ENCODE measurements at regions not wholly inside any gene's neighbourhood (a gene's known extent, or its start where the extent isn't known, plus 50 kb on each side); places are given as distances from the start of the nearest gene placed in this dataset.

- no peak for DNase-seq
- H3K4me1 ChIP-seq = no peaks in the 10 kb centered on the region
- H3K27ac ChIP-seq = no peak overlapping the region
- H3K9me3 ChIP-seq = no peaks in the 10 kb centered on the region
- intact Hi-C loops (cut with DNase I) = no loop called here
- H3K36me3 ChIP-seq = no peaks in the 10 kb centered on the region
- no peaks in the 10 kb centered on the region for H3K27me3 ChIP-seq
- H3K4me3 ChIP-seq = no peak overlapping the region
- TF ChIP-seq POLR2A (IDR thresholded peaks at IDR 0.05) (no peak), EP300 (IDR thresholded peaks at IDR 0.05) (no peak), CTCF (IDR thresholded peaks at IDR 0.05) (no peak), POLR2AphosphoS5 (IDR thresholded peaks at IDR 0.05) (no peak)
Observed at GRCh38 chr13:106138620-106139019, 396.8 kb downstream of the EFNB2 start.

GRCh38 chr13:106133025-106133424 is 402.4 kb downstream of the EFNB2 start:
- no peaks in the 10 kb centered on the region for H3K36me3 ChIP-seq
- WGBS, 2 donors = 45 to 58% methylated on average over 2 of the region's 2 CpGs
- no peak for DNase-seq
- TF ChIP-seq POLR2AphosphoS5 (IDR thresholded peaks at IDR 0.05) (no peak), CTCF (IDR thresholded peaks at IDR 0.05) (no peak), POLR2A (IDR thresholded peaks at IDR 0.05) (no peak), EP300 (IDR thresholded peaks at IDR 0.05) (no peak)
- peak overlapping the region in 1 of 4 donors; percentile 2 for H3K27ac ChIP-seq
- no peaks in the 10 kb centered on the region for H3K27me3 ChIP-seq
- no peaks in the 10 kb centered on the region for H3K9me3 ChIP-seq
- H3K4me1 ChIP-seq = peaks cover 0 to 12% (median 8%) of the 10 kb centered on the region in 4 donors
- no peak overlapping the region for H3K4me3 ChIP-seq
- intact Hi-C loops (cut with DNase I) = no loop called here

- intact Hi-C loops (cut with DNase I) = no loop called here
- peaks cover 0 to 12% (median 8%) of the 10 kb centered on the region in 4 donors for H3K4me1 ChIP-seq
- no peak overlapping the region for H3K4me3 ChIP-seq
- H3K27ac ChIP-seq = peak overlapping the region in 1 of 4 donors; percentile 2
- no peaks in the 10 kb centered on the region for H3K9me3 ChIP-seq
- H3K27me3 ChIP-seq = no peaks in the 10 kb centered on the region
- no peak for DNase-seq
- H3K36me3 ChIP-seq = no peaks in the 10 kb centered on the region
- TF ChIP-seq POLR2AphosphoS5 (IDR thresholded peaks at IDR 0.05) (no peak), CTCF (IDR thresholded peaks at IDR 0.05) (no peak), POLR2A (IDR thresholded peaks at IDR 0.05) (no peak), EP300 (IDR thresholded peaks at IDR 0.05) (no peak)
- WGBS, 2 donors = 16 to 78% methylated on average over 1 of the region's 1 CpG
Observed at GRCh38 chr13:106132216-106132615, 403.2 kb downstream of the EFNB2 start.

GRCh38 chr13:106129993-106130392 is 405.5 kb downstream of the EFNB2 start:
- no peak overlapping the region for H3K27ac ChIP-seq
- no peaks in the 10 kb centered on the region for H3K36me3 ChIP-seq
- H3K4me3 ChIP-seq = no peak overlapping the region
- TF ChIP-seq POLR2A (IDR thresholded peaks at IDR 0.05) (no peak), EP300 (IDR thresholded peaks at IDR 0.05) (no peak), CTCF (IDR thresholded peaks at IDR 0.05) (no peak), POLR2AphosphoS5 (IDR thresholded peaks at IDR 0.05) (no peak)
- H3K4me1 ChIP-seq = peaks cover 0 to 12% (median 8%) of the 10 kb centered on the region in 4 donors
- H3K9me3 ChIP-seq = no peaks in the 10 kb centered on the region
- WGBS, 2 donors = 44 to 67% methylated on average over 2 of the region's 2 CpGs
- H3K27me3 ChIP-seq = no peaks in the 10 kb centered on the region
- intact Hi-C loops (cut with DNase I) = no loop called here
- DNase-seq = no peak

- intact Hi-C loops (cut with DNase I) = no loop called here
- 13 to 34% methylated on average over 1 of the region's 1 CpG for WGBS, 2 donors
- TF ChIP-seq POLR2A (IDR thresholded peaks at IDR 0.05) (no peak), EP300 (IDR thresholded peaks at IDR 0.05) (no peak), CTCF (IDR thresholded peaks at IDR 0.05) (no peak), POLR2AphosphoS5 (IDR thresholded peaks at IDR 0.05) (no peak)
- no peak for DNase-seq
- peaks cover 0 to 12% (median 8%) of the 10 kb centered on the region in 4 donors for H3K4me1 ChIP-seq
- no peaks in the 10 kb centered on the region for H3K9me3 ChIP-seq
- no peak overlapping the region for H3K27ac ChIP-seq
- no peak overlapping the region for H3K4me3 ChIP-seq
- H3K36me3 ChIP-seq = no peaks in the 10 kb centered on the region
- no peaks in the 10 kb centered on the region for H3K27me3 ChIP-seq
Observed at GRCh38 chr13:106129273-106129672, 406.2 kb downstream of the EFNB2 start.
